ENCODE measurements at regions not wholly inside any gene's neighbourhood (a gene's known extent, or its start where the extent isn't known, plus 50 kb on each side); places are given as distances from the start of the nearest gene placed in this dataset.

DNA sequence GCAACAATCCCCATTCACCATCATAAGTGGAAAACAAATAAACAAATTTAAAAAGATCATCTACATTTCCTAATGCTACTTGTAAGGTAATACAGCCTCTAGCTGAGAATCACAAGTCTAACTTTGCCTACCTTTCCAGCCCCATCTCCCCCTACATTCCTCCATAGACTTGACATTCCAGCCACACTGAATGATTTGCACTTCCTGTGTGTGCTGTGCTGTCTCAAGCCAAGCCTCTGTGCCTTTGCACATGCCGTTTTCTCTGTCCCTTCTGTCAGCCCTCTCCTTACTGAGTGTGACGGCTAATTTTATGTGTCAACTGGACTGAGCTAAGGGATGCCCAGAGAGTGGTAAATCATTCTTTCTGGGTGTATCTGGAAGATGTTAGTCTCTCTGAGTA, 82.4 kb upstream of the MBIP start:
- no peaks in the 10 kb centered on the region for H3K36me3 ChIP-seq (ENCODE audit: control insufficient read depth in 2 of 2, extremely low read depth in 1 of 2, insufficient read depth in 2 of 2, low read length in 2 of 2)
- no peak overlapping the region for H3K4me2 ChIP-seq (ENCODE audit: insufficient read depth, low read length)
- H2AFZ ChIP-seq (ENCODE audit: low read depth, low read length), result no peak overlapping the region
- no peak for TF ChIP-seq FOS (IDR thresholded peaks at IDR 0.05; ENCODE audit: borderline replicate concordance, insufficient read depth, low read length)
- TF ChIP-seq, protein P1, sequence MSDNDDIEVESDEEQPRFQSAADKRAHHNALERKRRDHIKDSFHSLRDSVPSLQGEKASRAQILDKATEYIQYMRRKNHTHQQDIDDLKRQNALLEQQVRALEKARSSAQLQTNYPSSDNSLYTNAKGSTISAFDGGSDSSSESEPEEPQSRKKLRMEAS (IDR thresholded peaks at IDR 0.05; ENCODE audit: insufficient read depth, insufficient read length), result no peak
- H3K79me2 ChIP-seq (ENCODE audit: control insufficient read depth, insufficient read depth, low read length), result no peaks in the 10 kb centered on the region
- intact Hi-C loops (cut with micrococcal nuclease) (no loop called here), dilution Hi-C loops (cut with MboI; ENCODE audit: extremely low pct_ligation_motif_present, low sequenced_read_pairs) (no loop called here)
- ChIA-PET CTCF (no interaction called here), POLR2A (no interaction called here)
- no peaks in the 10 kb centered on the region for H4K20me1 ChIP-seq (replicated peaks; ENCODE audit: control insufficient read depth, extremely low read depth, insufficient read depth, low read length)
- DNase-seq (ENCODE audit: low read depth, low spot score), result no peak
- no peaks in the 10 kb centered on the region for H3K9me3 ChIP-seq (replicated peaks; ENCODE audit: control insufficient read depth, insufficient read depth, low read length)
- no peaks in the 10 kb centered on the region for H3K4me1 ChIP-seq (ENCODE audit: control insufficient read depth, extremely low read depth, insufficient read depth, low read length)
- H3K9ac ChIP-seq (replicated peaks; ENCODE audit: extremely low read depth, insufficient read depth, low read length), result no peak overlapping the region
- no peak overlapping the region for H3K4me3 ChIP-seq (replicated peaks in 1 of 3; ENCODE audit: insufficient read depth in 1 of 3, low read depth in 1 of 3, low read length in 3 of 3)
- H3K27ac ChIP-seq (ENCODE audit: insufficient read depth, low read depth, low read length), result no peak overlapping the region
- FAIRE-seq, result no peak
- BruUV-seq (replicated peaks), result no TSS peak
- no peaks in the 10 kb centered on the region for H3K9me1 ChIP-seq (replicated peaks; ENCODE audit: control insufficient read depth, extremely low read depth, insufficient read depth, low read length)
- no peaks in the 10 kb centered on the region for H3K27me3 ChIP-seq (ENCODE audit: control insufficient read depth in 2 of 2, insufficient read depth in 2 of 2, low read length in 2 of 2)

DNA sequence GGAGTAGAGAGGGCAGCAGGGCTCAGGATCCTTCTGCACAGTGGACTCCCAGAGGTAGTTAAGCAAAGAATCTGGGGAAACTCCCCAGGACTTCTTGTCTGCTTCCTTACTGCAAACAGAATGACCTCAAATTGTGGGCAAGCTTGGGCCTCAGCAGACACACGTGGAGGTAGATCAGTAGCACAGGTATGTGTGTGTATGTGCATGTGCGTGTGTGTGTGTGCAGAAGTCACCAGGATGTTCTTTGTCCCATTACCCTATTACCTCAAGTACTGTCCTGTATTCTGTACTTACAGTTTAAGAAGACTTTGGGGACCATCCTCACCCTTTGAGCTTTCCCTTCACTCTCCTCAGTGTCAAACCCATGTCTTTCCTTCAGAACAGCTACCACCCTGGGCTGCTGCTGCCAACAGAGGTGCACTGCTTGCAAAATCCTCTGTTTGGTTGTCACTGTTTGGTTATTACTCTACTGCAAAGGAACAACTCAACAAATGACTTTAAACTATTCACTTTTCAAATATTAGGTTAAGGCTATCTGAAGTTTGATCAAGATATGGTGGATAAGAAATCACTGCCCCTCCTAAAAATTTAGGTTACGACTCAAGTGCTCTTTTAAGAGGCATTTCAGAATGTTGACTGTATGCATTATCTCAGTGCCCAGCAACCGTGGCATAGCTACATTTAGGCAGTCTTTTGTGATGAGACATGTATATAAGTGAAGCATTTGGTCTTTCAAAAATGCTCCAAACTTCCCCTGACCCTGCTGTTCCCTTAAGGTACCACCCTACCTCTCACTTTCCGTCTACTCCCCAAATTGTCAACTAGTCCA, 78.2 kb upstream of the MBIP start:
- no TSS peak for BruUV-seq (replicated peaks)
- Histone ChIP-seq H3K9ac (replicated peaks; ENCODE audit: extremely low read depth, insufficient read depth, low read length) (no peak overlapping the region), H3K9me1 (replicated peaks; ENCODE audit: control insufficient read depth, extremely low read depth, insufficient read depth, low read length) (no peaks in the 10 kb centered on the region), H3K27ac (ENCODE audit: insufficient read depth, low read depth, low read length) (no peak overlapping the region), H3K4me3 (replicated peaks in 1 of 3; ENCODE audit: insufficient read depth in 1 of 3, low read depth in 1 of 3, low read length in 3 of 3) (no peak overlapping the region), H3K36me3 (ENCODE audit: control insufficient read depth in 2 of 2, extremely low read depth in 1 of 2, insufficient read depth in 2 of 2, low read length in 2 of 2) (no peaks in the 10 kb centered on the region), H3K9me3 (replicated peaks; ENCODE audit: control insufficient read depth, insufficient read depth, low read length) (no peaks in the 10 kb centered on the region), H3K4me2 (ENCODE audit: insufficient read depth, low read length) (no peak overlapping the region), H2AFZ (ENCODE audit: low read depth, low read length) (no peak overlapping the region), H3K4me1 (ENCODE audit: control insufficient read depth, extremely low read depth, insufficient read depth, low read length) (no peaks in the 10 kb centered on the region), H4K20me1 (replicated peaks; ENCODE audit: control insufficient read depth, extremely low read depth, insufficient read depth, low read length) (no peaks in the 10 kb centered on the region), H3K27me3 (ENCODE audit: control insufficient read depth in 2 of 2, insufficient read depth in 2 of 2, low read length in 2 of 2) (no peaks in the 10 kb centered on the region), H3K79me2 (ENCODE audit: control insufficient read depth, insufficient read depth, low read length) (no peaks in the 10 kb centered on the region)
- ChIA-PET POLR2A (no interaction called here), CTCF (interaction anchor here (2.0 kb wide), 1 partner anchor 25 kb away, joined by 6 read pairs; no protein-coding TSS in a partner anchor)
- dilution Hi-C loops (cut with MboI; ENCODE audit: extremely low pct_ligation_motif_present, low sequenced_read_pairs), result no loop called here
- TF ChIP-seq, protein P1 (IDR thresholded peaks at IDR 0.05; ENCODE audit: insufficient read depth, insufficient read length), result no peak
- TF ChIP-seq, protein P2, sequence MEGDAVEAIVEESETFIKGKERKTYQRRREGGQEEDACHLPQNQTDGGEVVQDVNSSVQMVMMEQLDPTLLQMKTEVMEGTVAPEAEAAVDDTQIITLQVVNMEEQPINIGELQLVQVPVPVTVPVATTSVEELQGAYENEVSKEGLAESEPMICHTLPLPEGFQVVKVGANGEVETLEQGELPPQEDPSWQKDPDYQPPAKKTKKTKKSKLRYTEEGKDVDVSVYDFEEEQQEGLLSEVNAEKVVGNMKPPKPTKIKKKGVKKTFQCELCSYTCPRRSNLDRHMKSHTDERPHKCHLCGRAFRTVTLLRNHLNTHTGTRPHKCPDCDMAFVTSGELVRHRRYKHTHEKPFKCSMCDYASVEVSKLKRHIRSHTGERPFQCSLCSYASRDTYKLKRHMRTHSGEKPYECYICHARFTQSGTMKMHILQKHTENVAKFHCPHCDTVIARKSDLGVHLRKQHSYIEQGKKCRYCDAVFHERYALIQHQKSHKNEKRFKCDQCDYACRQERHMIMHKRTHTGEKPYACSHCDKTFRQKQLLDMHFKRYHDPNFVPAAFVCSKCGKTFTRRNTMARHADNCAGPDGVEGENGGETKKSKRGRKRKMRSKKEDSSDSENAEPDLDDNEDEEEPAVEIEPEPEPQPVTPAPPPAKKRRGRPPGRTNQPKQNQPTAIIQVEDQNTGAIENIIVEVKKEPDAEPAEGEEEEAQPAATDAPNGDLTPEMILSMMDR (IDR thresholded peaks at IDR 0.05; ENCODE audit: extremely low read depth in 1 of 2, insufficient read depth in 1 of 2, low read depth in 1 of 2, low read length in 2 of 2), result no peak
- no peak for FAIRE-seq
- intact Hi-C loops (cut with micrococcal nuclease), result no loop called here
- DNase-seq (ENCODE audit: low read depth, low spot score), result no peak

Data from endothelial cell of umbilical vein (primary cell).